Tibial artery (tissue), 4 donors: ENCODE measurements at regions not wholly inside any gene's neighbourhood (a gene's known extent, or its start where the extent isn't known, plus 50 kb on each side); places are given as distances from the start of the nearest gene placed in this dataset.

Experiments
- DNase-seq, 2 donors: peaks; one replicate each; pipeline ENCODE4 v3.0.0-alpha.2; 2019
- H3K27ac ChIP-seq, 2 donors: fragments of 200-600 bp; sonication (generic) in 1 of 2; 1 replicate in 1 of 2; 2 replicates in 1 of 2; pipeline ENCODE4 v1.5.1; 2018 to 2019; ENCODE audit warnings: mild to moderate bottlenecking in 1 of 2
- H3K27me3 ChIP-seq, 2 donors: fragments of 200-600 bp; sonication (generic) in 1 of 2; one replicate each; pipeline versions ENCODE4 v1.5.1 to v1.6.0; 2016 to 2019
- H3K36me3 ChIP-seq, 3 donors: fragments of 200-600 bp; sonication (generic) in 2 of 3; one replicate each; pipeline ENCODE4 v1.5.1; 2016 to 2019; ENCODE audit warnings: mild to moderate bottlenecking in 2 of 3
- H3K4me1 ChIP-seq, 4 donors: fragments of 200-600 bp; sonication (generic) in 2 of 4; 1 replicate in 3 of 4; 2 replicates in 1 of 4; pipeline ENCODE4 v1.5.1; 2016 to 2019
- H3K4me3 ChIP-seq, 2 donors: fragments of 200-600 bp; sonication (generic) in 1 of 2; 1 replicate in 1 of 2; 2 replicates in 1 of 2; pipeline ENCODE4 v1.5.1; 2018 to 2019; ENCODE audit warnings: mild to moderate bottlenecking in 2 of 2
- H3K9me3 ChIP-seq, 3 donors: fragments of 200-600 bp; sonication (generic) in 1 of 3; one replicate each; pipeline ENCODE4 v1.5.1; 2016 to 2019
- CTCF ChIP-seq, 2 experiments: fragments of 200-600 bp in 1 of 2; fragments of 450-650 bp in 1 of 2; IDR thresholded peaks; one replicate each; pipeline ENCODE4 v1.5.1; 2017 to 2019; ENCODE audit warnings: antibody characterized with exemption in 2 of 2, mild to moderate bottlenecking in 1 of 2, moderate library complexity in 1 of 2
- intact Hi-C: fragments of 100-400 bp; cut with DNase I; formaldehyde crosslinking; loops from one replicate; pipeline ENCODE4 v1.15.0; 2023; ENCODE audit warnings: low total_unique reads

GRCh38 chr14:54169254-54169924, 212.8 kb upstream of the BMP4 start:
- intact Hi-C loops, result no loop called here
- DNase-seq, result no peak
- Histone ChIP-seq H3K27ac (no peak overlapping the region), H3K36me3 (no peaks in the 10 kb centered on the region), H3K9me3 (no peaks in the 10 kb centered on the region), H3K4me1 (peaks cover 0 to 37% (median 18%) of the 10 kb centered on the region in 4 donors), H3K4me3 (no peak overlapping the region), H3K27me3 (no peaks in the 10 kb centered on the region)
- TF ChIP-seq CTCF (IDR thresholded peaks at IDR 0.05), result no peak

- H3K36me3 ChIP-seq, result no peaks in the 10 kb centered on the region
- no peak overlapping the region for H3K4me3 ChIP-seq
- H3K27ac ChIP-seq, result no peak overlapping the region
- DNase-seq, result peak in 1 of 2 donors; percentile 25
- no peaks in the 10 kb centered on the region for H3K27me3 ChIP-seq
- no peak for TF ChIP-seq CTCF (IDR thresholded peaks at IDR 0.05)
- no peaks in the 10 kb centered on the region for H3K9me3 ChIP-seq
- H3K4me1 ChIP-seq, result peaks cover 0 to 45% (median 26%) of the 10 kb centered on the region in 4 donors
- intact Hi-C loops, result no loop called here
These were observed 213.7 kb upstream of the BMP4 start for GRCh38 chr14:54170301-54170700.

- Histone ChIP-seq H3K4me3 (no peak overlapping the region), H3K27ac (no peak overlapping the region), H3K36me3 (no peaks in the 10 kb centered on the region), H3K27me3 (no peaks in the 10 kb centered on the region), H3K9me3 (no peaks in the 10 kb centered on the region), H3K4me1 (peaks cover 0 to 40% (median 28%) of the 10 kb centered on the region in 4 donors)
- intact Hi-C loops, result no loop called here
- DNase-seq, result no peak
- no peak for TF ChIP-seq CTCF (IDR thresholded peaks at IDR 0.05)
These were observed 215.5 kb upstream of the BMP4 start for GRCh38 chr14:54172114-54172513.

- intact Hi-C loops, result no loop called here
- DNase-seq, result peak in 1 of 2 donors; percentile 26
These were observed 215.9 kb upstream of the BMP4 start for GRCh38 chr14:54172562-54172961.

GRCh38 chr14:54173802-54174201, 217.2 kb upstream of the BMP4 start:
- H3K9me3 ChIP-seq, result no peaks in the 10 kb centered on the region
- H3K27ac ChIP-seq, result peak overlapping the region; percentile 58 to 65
- intact Hi-C loops, result no loop called here
- H3K27me3 ChIP-seq, result no peaks in the 10 kb centered on the region
- TF ChIP-seq CTCF (IDR thresholded peaks at IDR 0.05), result no peak
- H3K4me1 ChIP-seq, result peaks cover 0 to 40% (median 28%) of the 10 kb centered on the region in 4 donors
- no peak for DNase-seq
- H3K4me3 ChIP-seq, result no peak overlapping the region
- no peaks in the 10 kb centered on the region for H3K36me3 ChIP-seq

More at GRCh38 chr14:54172562-54172961, 215.9 kb upstream of the BMP4 start:
- Histone ChIP-seq H3K27me3 (no peaks in the 10 kb centered on the region), H3K4me3 (no peak overlapping the region), H3K36me3 (no peaks in the 10 kb centered on the region), H3K27ac (peak overlapping the region in 1 of 2 donors; percentile 65), H3K4me1 (peaks cover 0 to 40% (median 28%) of the 10 kb centered on the region in 4 donors), H3K9me3 (no peaks in the 10 kb centered on the region)
- TF ChIP-seq CTCF (IDR thresholded peaks at IDR 0.05), result no peak
